HG03342 (cell line): ENCODE measurements at regions not wholly inside any gene's neighbourhood (a gene's known extent, or its start where the extent isn't known, plus 50 kb on each side); places are given as distances from the start of the nearest gene placed in this dataset.
"Not testable (repeated sequence)": the region's sequence is repeated elsewhere in the genome, so short reads cannot be mapped to it uniquely, and the experiment has no call there.

Source experiments
- ATAC-seq: cut with Tn5 transposase; IDR thresholded peaks from one replicate; pipeline ENCODE4 v1.9.1; 2021; ENCODE audit warnings: mild to moderate bottlenecking, moderate library complexity; ENCODE audit not compliant: unreplicated experiment

GRCh38 chr2:210376694-210377093 is 61.7 kb upstream of the MYL1 start:
- no peak for ATAC-seq

GRCh38 chr2:210370562-210370961 is 55.6 kb upstream of the MYL1 start:
- no peak for ATAC-seq

- peak; percentile 65 for ATAC-seq
These were observed 51.7 kb upstream of the MYL1 start for GRCh38 chr2:210366675-210367080.

GRCh38 chr2:210365475-210365874 is 50.5 kb upstream of the MYL1 start:
- not testable (repeated sequence) for ATAC-seq
